ENCODE measurements at regions not wholly inside any gene's neighbourhood (a gene's known extent, or its start where the extent isn't known, plus 50 kb on each side); places are given as distances from the start of the nearest gene placed in this dataset.

- in situ Hi-C loops (cut with HindIII; ENCODE audit: low pct_ligation_motif_present, low pct_unique_long_range_greater_than_20kb, low sequenced_read_pairs), result no loop called here
- no peak for DNase-seq
These were observed 174.4 kb upstream of the ADRA1B start for GRCh38 chr5:159741829-159742322.

DNA sequence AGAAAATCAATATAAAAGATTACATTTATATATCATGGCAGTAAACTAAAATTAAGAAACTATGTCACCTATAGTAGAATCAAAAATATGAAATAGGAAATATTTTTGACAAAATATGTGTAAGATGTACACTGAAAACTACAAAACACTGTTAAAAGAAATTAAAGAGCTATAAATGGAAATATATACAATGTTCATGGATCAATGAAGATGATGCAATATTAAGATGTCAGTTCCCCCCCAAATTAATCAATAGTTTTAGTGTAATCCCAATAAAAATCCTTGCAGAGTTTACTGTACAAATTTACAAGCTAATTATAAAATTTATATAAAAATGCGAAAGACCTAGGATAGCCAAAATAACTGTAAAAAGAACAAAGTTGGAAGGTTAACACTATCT lies 173.0 kb upstream of the ADRA1B start:
- in situ Hi-C loops (cut with HindIII; ENCODE audit: low pct_ligation_motif_present, low pct_unique_long_range_greater_than_20kb, low sequenced_read_pairs), result no loop called here
- DNase-seq, result no peak

- in situ Hi-C loops (cut with HindIII; ENCODE audit: low pct_ligation_motif_present, low pct_unique_long_range_greater_than_20kb, low sequenced_read_pairs), result no loop called here
- no peak for DNase-seq
These were observed 169.6 kb upstream of the ADRA1B start for GRCh38 chr5:159746707-159747106.

GRCh38 chr5:159749146-159749545 lies 167.1 kb upstream of the ADRA1B start:
- DNase-seq, result no peak
- in situ Hi-C loops (cut with HindIII; ENCODE audit: low pct_ligation_motif_present, low pct_unique_long_range_greater_than_20kb, low sequenced_read_pairs), result no loop called here

DNA sequence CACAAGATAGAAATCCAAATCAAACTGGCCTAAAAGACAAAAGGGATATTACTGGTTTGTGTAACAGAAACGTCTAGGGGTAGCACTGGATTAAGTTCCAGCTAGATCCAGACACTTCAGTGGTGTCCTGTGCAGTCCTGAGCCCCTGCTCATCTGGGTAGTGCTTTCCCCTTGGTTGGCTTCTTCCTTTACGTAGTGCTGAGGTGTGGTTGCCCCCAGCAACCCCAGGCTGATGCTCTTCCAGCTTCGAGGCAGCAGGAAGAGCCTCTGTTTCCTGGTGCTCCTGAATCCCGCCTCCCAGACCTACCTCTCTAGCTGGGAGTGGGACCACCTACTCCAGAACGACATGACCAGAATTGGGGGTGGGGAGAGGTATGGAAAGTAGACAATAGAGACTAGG lies 166.1 kb upstream of the ADRA1B start:
- DNase-seq, result no peak
- in situ Hi-C loops (cut with HindIII; ENCODE audit: low pct_ligation_motif_present, low pct_unique_long_range_greater_than_20kb, low sequenced_read_pairs), result no loop called here

- no peak for DNase-seq
- in situ Hi-C loops (cut with HindIII; ENCODE audit: low pct_ligation_motif_present, low pct_unique_long_range_greater_than_20kb, low sequenced_read_pairs), result no loop called here
These were observed 164.8 kb upstream of the ADRA1B start for GRCh38 chr5:159751459-159751858.

GRCh38 chr5:159752622-159753275 lies 163.5 kb upstream of the ADRA1B start:
- DNase-seq, result no peak
- in situ Hi-C loops (cut with HindIII; ENCODE audit: low pct_ligation_motif_present, low pct_unique_long_range_greater_than_20kb, low sequenced_read_pairs), result no loop called here

DNA sequence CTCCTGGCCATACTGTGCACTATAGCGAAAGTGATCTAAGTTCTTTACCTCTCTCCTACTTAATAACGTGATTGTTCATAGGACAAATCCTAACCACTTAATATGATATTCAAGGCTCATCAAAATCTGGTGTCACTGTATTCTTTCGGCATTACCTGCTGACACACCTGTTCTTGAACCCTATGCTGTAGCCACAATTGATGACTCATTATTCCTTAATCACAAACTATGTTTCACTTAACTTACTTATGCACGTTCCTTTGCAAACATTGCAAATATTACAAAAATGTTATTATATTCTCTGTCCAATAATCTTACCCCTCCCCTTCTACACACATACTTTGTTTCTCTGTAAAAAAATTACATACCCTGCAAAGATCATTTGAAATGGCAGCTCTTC lies 158.1 kb upstream of the ADRA1B start:
- no peak for DNase-seq
- in situ Hi-C loops (cut with HindIII; ENCODE audit: low pct_ligation_motif_present, low pct_unique_long_range_greater_than_20kb, low sequenced_read_pairs), result no loop called here

GRCh38 chr5:159759791-159760290 lies 156.4 kb upstream of the ADRA1B start:
- in situ Hi-C loops (cut with HindIII; ENCODE audit: low pct_ligation_motif_present, low pct_unique_long_range_greater_than_20kb, low sequenced_read_pairs), result no loop called here
- DNase-seq, result no peak

- no peak for DNase-seq
- in situ Hi-C loops (cut with HindIII; ENCODE audit: low pct_ligation_motif_present, low pct_unique_long_range_greater_than_20kb, low sequenced_read_pairs), result no loop called here
These were observed 153.4 kb upstream of the ADRA1B start for GRCh38 chr5:159762921-159763320.

DNA sequence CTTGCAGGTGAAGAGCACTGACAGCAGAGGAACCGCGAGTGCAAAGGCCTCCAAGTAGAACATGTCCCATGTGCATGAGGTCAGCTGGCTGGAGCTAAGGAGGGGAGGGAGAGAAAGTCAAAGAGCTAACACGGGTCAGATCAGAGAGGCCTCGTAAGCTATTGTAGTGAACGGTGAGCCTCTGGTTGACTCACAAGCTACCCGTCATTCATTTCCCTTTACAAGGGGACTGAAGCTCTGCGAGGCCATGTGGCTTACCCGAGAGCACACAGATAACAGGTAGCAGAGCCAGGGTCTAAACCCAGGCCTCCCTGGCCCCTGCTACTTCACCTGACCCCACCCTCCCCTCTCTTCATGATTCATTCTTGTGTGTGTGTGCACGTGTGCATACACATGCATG lies 152.7 kb upstream of the ADRA1B start:
- in situ Hi-C loops (cut with HindIII; ENCODE audit: low pct_ligation_motif_present, low pct_unique_long_range_greater_than_20kb, low sequenced_read_pairs), result no loop called here
- DNase-seq, result no peak

DNA sequence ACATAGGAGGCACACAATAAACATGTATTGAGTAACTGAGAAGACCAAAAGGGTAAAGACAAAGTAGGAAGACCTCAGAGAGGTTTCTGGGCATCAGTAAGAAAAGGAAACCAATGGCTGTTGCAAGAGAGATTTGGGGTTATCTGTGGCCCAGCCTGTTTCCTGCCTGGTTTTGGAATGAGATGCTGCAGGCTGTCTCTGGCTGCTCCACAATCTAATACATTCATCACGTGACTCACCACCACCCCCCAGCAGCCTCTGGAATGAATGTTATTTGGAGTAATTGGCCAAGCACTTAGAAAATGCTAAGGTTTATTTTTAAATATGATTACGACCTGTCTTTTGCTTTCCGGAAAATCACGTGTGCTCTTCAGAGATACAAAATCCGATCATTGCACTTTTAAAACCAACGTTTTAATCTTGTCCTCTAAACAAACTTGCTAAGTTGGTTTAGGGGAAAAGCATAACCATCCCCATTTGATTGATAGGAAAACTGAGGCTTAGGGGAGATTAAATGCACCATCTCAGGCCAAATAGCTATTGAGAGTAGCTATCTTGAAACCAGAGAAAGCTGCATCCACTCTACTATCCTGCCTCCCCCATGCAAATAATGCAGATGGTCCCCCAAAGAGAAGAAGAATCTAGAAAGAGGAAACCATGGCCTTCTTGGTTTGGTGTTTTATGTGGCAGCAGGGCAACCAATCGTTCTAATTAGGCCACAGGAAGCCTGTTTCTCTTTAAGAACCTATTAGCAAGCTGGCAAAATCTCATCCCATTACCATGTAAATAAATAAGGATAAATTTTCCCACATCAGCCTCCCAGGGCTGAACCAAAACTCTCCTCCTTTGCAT lies 151.8 kb upstream of the ADRA1B start:
- in situ Hi-C loops (cut with HindIII; ENCODE audit: low pct_ligation_motif_present, low pct_unique_long_range_greater_than_20kb, low sequenced_read_pairs), result no loop called here
- peak; percentile 19 for DNase-seq

DNA sequence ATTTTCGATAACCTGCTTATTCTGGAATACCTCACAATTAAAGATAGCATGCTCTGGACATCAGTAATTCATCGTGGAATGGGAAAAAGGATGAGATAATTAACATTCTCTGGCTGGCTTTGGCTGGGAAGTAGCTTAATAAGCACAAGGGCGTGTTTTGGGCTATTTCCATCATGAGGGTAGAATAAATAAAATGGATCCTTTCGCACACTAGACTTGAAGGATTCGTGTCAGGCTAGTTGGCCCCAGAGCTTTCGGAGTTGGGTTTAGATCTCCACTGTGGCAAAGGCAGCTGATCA lies 151.2 kb upstream of the ADRA1B start:
- DNase-seq, result no peak
- in situ Hi-C loops (cut with HindIII; ENCODE audit: low pct_ligation_motif_present, low pct_unique_long_range_greater_than_20kb, low sequenced_read_pairs), result no loop called here

DNA sequence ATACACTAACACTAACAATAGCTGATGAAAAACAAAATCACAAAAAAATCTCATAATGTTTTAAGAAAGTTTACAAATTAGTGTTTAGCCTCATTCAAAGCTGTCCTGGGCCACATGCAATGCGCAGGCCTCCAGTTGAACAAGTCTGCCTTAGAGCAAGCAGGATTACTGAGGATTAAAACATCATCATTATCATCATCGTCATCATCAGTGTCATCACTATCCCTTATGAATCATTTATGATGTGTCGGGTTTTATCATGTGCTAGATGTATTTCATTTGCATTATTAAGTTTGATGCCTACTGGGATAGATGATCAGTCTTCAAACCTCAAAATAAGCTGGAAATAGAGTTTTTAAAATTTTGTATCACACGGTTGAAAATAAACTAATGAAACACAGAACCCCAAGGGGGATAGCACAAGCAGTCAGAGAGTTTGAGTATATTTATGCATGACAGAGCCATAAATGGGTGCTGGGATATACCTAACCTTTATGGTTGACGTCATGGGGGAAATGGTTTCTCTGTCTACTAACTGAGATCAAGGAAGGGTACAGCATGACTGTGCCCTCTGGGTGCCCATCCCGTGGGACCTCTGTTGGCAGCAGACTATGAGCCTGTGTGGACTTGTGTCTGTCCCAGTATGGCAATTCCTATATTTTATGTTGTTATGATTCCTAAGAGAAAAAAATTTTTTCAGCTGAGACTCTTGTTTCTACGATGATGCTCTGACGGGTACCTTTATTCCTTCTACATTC lies 150.3 kb upstream of the ADRA1B start:
- DNase-seq, result no peak
- in situ Hi-C loops (cut with HindIII; ENCODE audit: low pct_ligation_motif_present, low pct_unique_long_range_greater_than_20kb, low sequenced_read_pairs), result no loop called here

GRCh38 chr5:159768243-159768642 lies 148.0 kb upstream of the ADRA1B start:
- in situ Hi-C loops (cut with HindIII; ENCODE audit: low pct_ligation_motif_present, low pct_unique_long_range_greater_than_20kb, low sequenced_read_pairs), result no loop called here
- DNase-seq, result no peak

- in situ Hi-C loops (cut with HindIII; ENCODE audit: low pct_ligation_motif_present, low pct_unique_long_range_greater_than_20kb, low sequenced_read_pairs), result no loop called here
- no peak for DNase-seq
These were observed 143.6 kb upstream of the ADRA1B start for GRCh38 chr5:159772698-159773061.

DNA sequence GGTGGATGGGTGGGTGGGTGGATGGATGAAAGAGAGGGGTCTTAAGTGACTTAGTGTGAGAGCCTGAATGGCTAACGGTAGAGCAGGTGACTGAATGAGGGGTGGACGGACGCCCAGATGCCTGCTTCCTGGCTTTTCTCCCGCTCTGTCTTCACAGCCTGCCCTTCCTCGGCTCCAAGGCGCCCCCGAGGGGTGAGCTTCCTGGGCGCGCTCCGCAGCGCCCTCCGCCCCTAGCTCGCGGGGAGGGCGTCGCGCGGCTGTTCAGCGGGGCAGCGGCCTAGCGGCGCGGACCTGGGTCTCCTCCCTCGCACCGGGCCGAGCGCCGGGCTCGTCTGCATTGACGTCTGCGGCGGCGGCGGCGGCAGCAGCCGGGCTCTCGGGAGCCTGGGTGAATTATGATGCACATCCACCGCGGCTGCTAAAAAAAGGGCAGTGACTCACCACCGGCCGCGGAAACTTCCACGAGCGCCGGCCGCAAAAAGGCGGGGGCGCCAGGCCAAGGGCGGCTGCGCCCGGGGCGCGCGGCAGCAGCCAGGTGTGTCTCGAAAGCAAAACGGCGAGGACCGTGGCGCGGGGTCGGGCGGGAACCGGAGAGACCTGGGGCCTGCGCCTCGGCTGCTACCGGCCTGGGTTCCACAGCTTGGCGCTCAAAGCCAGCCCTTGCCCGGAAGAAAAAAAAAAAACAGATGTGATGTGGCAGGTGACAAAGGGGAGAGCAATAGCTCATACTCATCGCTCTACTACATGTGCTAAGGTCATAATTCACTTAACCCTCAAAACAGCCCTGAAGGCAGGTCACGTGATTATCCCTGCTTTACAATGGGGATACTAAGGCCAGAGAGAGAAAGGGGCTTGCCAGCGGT lies 143.0 kb upstream of the ADRA1B start:
- in situ Hi-C loops (cut with HindIII; ENCODE audit: low pct_ligation_motif_present, low pct_unique_long_range_greater_than_20kb, low sequenced_read_pairs), result no loop called here
- DNase-seq, result peak; percentile 75

DNA sequence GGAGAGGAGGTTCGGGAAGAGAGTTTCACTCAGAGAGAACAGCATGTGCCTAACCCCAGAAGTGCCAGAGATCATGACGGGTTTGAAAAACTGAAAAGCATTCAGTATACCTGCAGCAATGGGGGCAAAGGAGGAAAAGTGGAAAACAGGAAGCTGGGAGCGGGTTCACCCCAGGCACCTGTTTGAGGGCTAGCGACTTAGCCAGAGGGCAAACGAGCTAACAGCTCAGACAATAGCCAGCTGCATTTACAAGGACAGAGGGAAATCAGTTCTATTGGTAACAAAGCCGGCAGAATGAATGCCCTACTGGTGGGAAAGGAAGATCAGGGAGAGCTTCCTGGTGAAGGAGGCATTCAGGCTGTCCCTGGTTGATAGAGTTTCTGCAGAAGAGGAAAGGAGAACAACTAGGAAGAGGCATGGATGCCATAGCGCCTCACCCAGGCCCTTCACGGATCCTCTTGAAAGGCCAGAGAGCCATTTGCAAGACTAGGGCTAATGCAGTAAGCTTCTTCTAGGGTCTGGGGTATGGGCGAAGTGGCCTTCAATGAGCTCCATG lies 141.7 kb upstream of the ADRA1B start:
- in situ Hi-C loops (cut with HindIII; ENCODE audit: low pct_ligation_motif_present, low pct_unique_long_range_greater_than_20kb, low sequenced_read_pairs), result no loop called here

More for the DNA sequence above, 141.7 kb upstream of the ADRA1B start:
- DNase-seq, result no peak
